Esophagus muscularis mucosa (tissue), 4 donors: ENCODE measurements at regions not wholly inside any gene's neighbourhood (a gene's known extent, or its start where the extent isn't known, plus 50 kb on each side); places are given as distances from the start of the nearest gene placed in this dataset.

Experiments
- CTCF ChIP-seq, 3 experiments: fragments of 200-600 bp in 2 of 3; fragments of 450-650 bp in 1 of 3; sonication (generic) in 2 of 3; IDR thresholded peaks; one replicate each; pipeline ENCODE4 v1.5.1; 2017 to 2019; ENCODE audit warnings: antibody characterized with exemption in 3 of 3, mild to moderate bottlenecking in 2 of 3, moderate library complexity in 1 of 3
- EP300 ChIP-seq: sonication (generic); formaldehyde crosslinking; IDR thresholded peaks from one replicate; pipeline ENCODE4 v1.6.1; 2017; ENCODE audit warnings: antibody characterized with exemption
- POLR2A ChIP-seq: fragments of 450-650 bp; IDR thresholded peaks from one replicate; pipeline ENCODE4 v1.6.1; 2017; ENCODE audit warnings: antibody characterized with exemption, moderate library complexity, mild to moderate bottlenecking, low read depth
- POLR2AphosphoS5 ChIP-seq, 2 donors: sonication (generic); formaldehyde crosslinking; IDR thresholded peaks; one replicate each; pipeline ENCODE4 v1.6.1; 2017; ENCODE audit warnings: antibody characterized with exemption in 2 of 2

- TF ChIP-seq POLR2A (no peak), CTCF (IDR thresholded peaks at IDR 0.05) (no peak), POLR2AphosphoS5 (IDR thresholded peaks at IDR 0.05) (no peak), EP300 (no peak)
Measured at GRCh38 chr4:174088795-174089194, 194.7 kb downstream of the FBXO8 start.
